Uterus (tissue), 2 donors: ENCODE measurements at regions not wholly inside any gene's neighbourhood (a gene's known extent, or its start where the extent isn't known, plus 50 kb on each side); places are given as distances from the start of the nearest gene placed in this dataset.

Source experiments
- CTCF ChIP-seq, 4 experiments: fragments of 200-600 bp in 2 of 4; fragments of 450-650 bp in 2 of 4; sonication (generic) in 2 of 4; IDR thresholded peaks; one replicate each; pipeline ENCODE4 v1.5.1; 2016 to 2019; ENCODE audit warnings: antibody characterized with exemption in 4 of 4, mild to moderate bottlenecking in 2 of 4, moderate library complexity in 1 of 4
- POLR2A ChIP-seq, 2 donors: fragments of 450-650 bp; IDR thresholded peaks; one replicate each; pipeline ENCODE4 v1.6.1; 2016; ENCODE audit warnings: antibody characterized with exemption in 2 of 2, mild to moderate bottlenecking in 1 of 2, moderate library complexity in 1 of 2

GRCh38 chr2:105665480-105665879 is 79.2 kb upstream of the NCK2 start:
- TF ChIP-seq CTCF (IDR thresholded peaks at IDR 0.05) (no peak), POLR2A (IDR thresholded peaks at IDR 0.05) (no peak)
